ENCODE measurements at regions not wholly inside any gene's neighbourhood (a gene's known extent, or its start where the extent isn't known, plus 50 kb on each side); places are given as distances from the start of the nearest gene placed in this dataset.

- DNase-seq (ENCODE audit: low read depth in 1 of 2, low spot score in 1 of 2): no peak
These were observed 119.3 kb upstream of the TWIST2 start for GRCh38 chr2:238728330-238729260.

GRCh38 chr2:238729261-238729935 lies 118.5 kb upstream of the TWIST2 start:
- H3K4me3 ChIP-seq (replicated peaks; ENCODE audit: insufficient read depth, low read length): no peak overlapping the region
- no peak for DNase-seq (ENCODE audit: low read depth in 1 of 2, low spot score in 1 of 2)
- TF ChIP-seq POLR2AphosphoS5 (IDR thresholded peaks at IDR 0.05; ENCODE audit: low read depth): no peak
- no peak for TF ChIP-seq REST (IDR thresholded peaks at IDR 0.05; ENCODE audit: insufficient replicate concordance, low read depth)
- no peak for TF ChIP-seq SPI1 (IDR thresholded peaks at IDR 0.05; ENCODE audit: borderline replicate concordance, low read depth)
- TF ChIP-seq CTCF (IDR thresholded peaks at IDR 0.05; ENCODE audit: insufficient read depth, low read length): no peak
- TF ChIP-seq GABPA (IDR thresholded peaks at IDR 0.05; ENCODE audit: low read depth): no peak
- H3K27me3 ChIP-seq (ENCODE audit: insufficient read depth, poor library complexity, severe bottlenecking): no peaks in the 10 kb centered on the region
- no peak overlapping the region for H3K27ac ChIP-seq (replicated peaks)

More at GRCh38 chr2:238728330-238729260, 119.3 kb upstream of the TWIST2 start:
- no peak overlapping the region for H3K27ac ChIP-seq (replicated peaks)
- H3K27me3 ChIP-seq (ENCODE audit: insufficient read depth, poor library complexity, severe bottlenecking): no peaks in the 10 kb centered on the region
- H3K4me3 ChIP-seq (replicated peaks; ENCODE audit: insufficient read depth, low read length): no peak overlapping the region
- TF ChIP-seq REST (IDR thresholded peaks at IDR 0.05; ENCODE audit: insufficient replicate concordance, low read depth): no peak
- no peak for TF ChIP-seq CTCF (IDR thresholded peaks at IDR 0.05; ENCODE audit: insufficient read depth, low read length)
- TF ChIP-seq POLR2AphosphoS5 (IDR thresholded peaks at IDR 0.05; ENCODE audit: low read depth): no peak
- no peak for TF ChIP-seq GABPA (IDR thresholded peaks at IDR 0.05; ENCODE audit: low read depth)
- no peak for TF ChIP-seq SPI1 (IDR thresholded peaks at IDR 0.05; ENCODE audit: borderline replicate concordance, low read depth)

GRCh38 chr2:238730001-238730669 lies 117.8 kb upstream of the TWIST2 start:
- no peak for TF ChIP-seq GABPA (IDR thresholded peaks at IDR 0.05; ENCODE audit: low read depth)
- no peak for TF ChIP-seq SPI1 (IDR thresholded peaks at IDR 0.05; ENCODE audit: borderline replicate concordance, low read depth)
- TF ChIP-seq POLR2AphosphoS5 (IDR thresholded peaks at IDR 0.05; ENCODE audit: low read depth): no peak
- no peak for TF ChIP-seq CTCF (IDR thresholded peaks at IDR 0.05; ENCODE audit: insufficient read depth, low read length)
- Histone ChIP-seq H3K4me3 (replicated peaks; ENCODE audit: insufficient read depth, low read length) (no peak overlapping the region), H3K27me3 (ENCODE audit: insufficient read depth, poor library complexity, severe bottlenecking) (no peaks in the 10 kb centered on the region), H3K27ac (replicated peaks) (no peak overlapping the region)
- DNase-seq (ENCODE audit: low read depth in 1 of 2, low spot score in 1 of 2): no peak

Data from HL-60 (cell line).